ENCODE measurements at regions not wholly inside any gene's neighbourhood (a gene's known extent, or its start where the extent isn't known, plus 50 kb on each side); places are given as distances from the start of the nearest gene placed in this dataset.

GRCh38 chr5:43900974-43901373 lies 298.0 kb downstream of the NNT start:
- ChIA-PET POLR2A (no interaction called here), CTCF (no interaction called here)
- Histone ChIP-seq H3K4me3 (no peak overlapping the region), H3K9me3 (no peaks in the 10 kb centered on the region), H3K27ac (no peak overlapping the region), H3K4me1 (no peaks in the 10 kb centered on the region), H3K4me2 (no peak overlapping the region)
- FAIRE-seq (no peak), DNase-seq (ENCODE audit: low read depth in 1 of 2, low spot score in 1 of 2) (no peak), ATAC-seq (no peak)
- WGBS (ENCODE audit: missing lambda C conversion rate): 0% methylated on average over 1 of the region's 1 CpG
- TF ChIP-seq RAD21 (conservative IDR thresholded peaks at IDR 0.05 in 1 of 2, IDR thresholded peaks at IDR 0.05 in 1 of 2): no peak
- TF ChIP-seq NR3C1 (IDR thresholded peaks at IDR 0.05): no peak
- TF ChIP-seq RFX5 (IDR thresholded peaks at IDR 0.05): no peak
- TF ChIP-seq NFE2L2 (conservative IDR thresholded peaks at IDR 0.05; ENCODE audit: low read length): no peak
- TF ChIP-seq ZC3H11A (IDR thresholded peaks at IDR 0.05): no peak
- no peak for TF ChIP-seq BHLHE40 (IDR thresholded peaks at IDR 0.05; ENCODE audit: low read depth, low read length)
- no peak for TF ChIP-seq POLR2A (IDR thresholded peaks at IDR 0.05; ENCODE audit: low read length)
- no peak for TF ChIP-seq HOXB5 (CRISPR knock-in tag; IDR thresholded peaks at IDR 0.05)
- TF ChIP-seq MYC (IDR thresholded peaks at IDR 0.05; ENCODE audit: borderline replicate concordance, low read length): no peak
- TF ChIP-seq CEBPB (IDR thresholded peaks at IDR 0.05): no peak
- no peak for TF ChIP-seq HOXA7 (CRISPR knock-in tag; IDR thresholded peaks at IDR 0.05)
- TF ChIP-seq JUNB (IDR thresholded peaks at IDR 0.05): no peak
- TF ChIP-seq TP53 (CRISPR knock-in tag; IDR thresholded peaks at IDR 0.05): no peak
- TF ChIP-seq, protein P1, sequence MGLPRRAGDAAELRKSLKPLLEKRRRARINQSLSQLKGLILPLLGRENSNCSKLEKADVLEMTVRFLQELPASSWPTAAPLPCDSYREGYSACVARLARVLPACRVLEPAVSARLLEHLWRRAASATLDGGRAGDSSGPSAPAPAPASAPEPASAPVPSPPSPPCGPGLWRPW (IDR thresholded peaks at IDR 0.05): no peak
- no peak for TF ChIP-seq FOSL2 (IDR thresholded peaks at IDR 0.05)
- no peak for TF ChIP-seq FOSL2 (CRISPR knock-in tag; IDR thresholded peaks at IDR 0.05)
- no peak for TF ChIP-seq HOXB13 (CRISPR knock-in tag; IDR thresholded peaks at IDR 0.05; ENCODE audit: low read depth)
- no peak for TF ChIP-seq CHD4 (IDR thresholded peaks at IDR 0.05; ENCODE audit: borderline replicate concordance)
- no peak for TF ChIP-seq NPAS2 (CRISPR knock-in tag; IDR thresholded peaks at IDR 0.05; ENCODE audit: borderline replicate concordance)
- TF ChIP-seq, protein P2, sequence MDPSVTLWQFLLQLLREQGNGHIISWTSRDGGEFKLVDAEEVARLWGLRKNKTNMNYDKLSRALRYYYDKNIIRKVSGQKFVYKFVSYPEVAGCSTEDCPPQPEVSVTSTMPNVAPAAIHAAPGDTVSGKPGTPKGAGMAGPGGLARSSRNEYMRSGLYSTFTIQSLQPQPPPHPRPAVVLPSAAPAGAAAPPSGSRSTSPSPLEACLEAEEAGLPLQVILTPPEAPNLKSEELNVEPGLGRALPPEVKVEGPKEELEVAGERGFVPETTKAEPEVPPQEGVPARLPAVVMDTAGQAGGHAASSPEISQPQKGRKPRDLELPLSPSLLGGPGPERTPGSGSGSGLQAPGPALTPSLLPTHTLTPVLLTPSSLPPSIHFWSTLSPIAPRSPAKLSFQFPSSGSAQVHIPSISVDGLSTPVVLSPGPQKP (IDR thresholded peaks at IDR 0.05; ENCODE audit: low read depth, low read length): no peak

DNA sequence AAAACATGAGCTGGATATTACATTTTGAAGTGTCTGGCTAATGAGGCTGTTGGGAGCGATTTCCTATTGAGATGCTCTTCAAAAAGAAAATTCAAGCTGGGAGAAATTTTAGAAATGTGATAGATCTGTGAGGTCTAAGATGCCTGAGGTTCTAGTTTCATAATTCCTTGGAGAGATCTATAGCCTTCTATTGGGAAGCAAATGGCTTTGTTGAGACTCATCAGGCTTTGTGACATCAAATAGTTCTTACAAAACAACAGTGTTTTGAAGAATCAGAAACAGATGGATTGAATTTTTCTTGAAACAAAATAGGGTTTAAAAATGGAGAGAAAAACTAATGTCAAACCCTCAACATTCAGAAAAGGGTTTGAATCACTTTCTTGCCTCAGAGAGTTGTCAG lies 292.9 kb downstream of the NNT start:
- FAIRE-seq: no peak
- Histone ChIP-seq H3K27ac (no peak overlapping the region), H3K4me3 (no peak overlapping the region), H3K4me2 (no peak overlapping the region), H3K9me3 (no peaks in the 10 kb centered on the region), H3K4me1 (no peaks in the 10 kb centered on the region)
- ChIA-PET POLR2A (no interaction called here), CTCF (no interaction called here)
- no peak for DNase-seq (ENCODE audit: low read depth in 1 of 2, low spot score in 1 of 2)
- TF ChIP-seq ESRRA (IDR thresholded peaks at IDR 0.05; ENCODE audit: borderline replicate concordance, low read length) (no peak), HOXB13 (CRISPR knock-in tag; IDR thresholded peaks at IDR 0.05; ENCODE audit: low read depth) (no peak), JUN (IDR thresholded peaks at IDR 0.05) (no peak), SREBF2 (IDR thresholded peaks at IDR 0.05) (no peak), HOXA7 (CRISPR knock-in tag; IDR thresholded peaks at IDR 0.05) (no peak), ZC3H11A (IDR thresholded peaks at IDR 0.05) (no peak), HOXB5 (CRISPR knock-in tag; IDR thresholded peaks at IDR 0.05) (no peak), RNF2 (IDR thresholded peaks at IDR 0.05; ENCODE audit: borderline replicate concordance, low read depth) (no peak), MYC (IDR thresholded peaks at IDR 0.05; ENCODE audit: borderline replicate concordance, low read length) (no peak), JUNB (IDR thresholded peaks at IDR 0.05) (no peak), CHD2 (IDR thresholded peaks at IDR 0.05; ENCODE audit: low read length, partially characterized antibody) (no peak), RAD21 (conservative IDR thresholded peaks at IDR 0.05 in 1 of 2, IDR thresholded peaks at IDR 0.05 in 1 of 2) (no peak), MAFK (IDR thresholded peaks at IDR 0.05; ENCODE audit: partially characterized antibody) (no peak), CTCF (IDR thresholded peaks at IDR 0.05) (no peak), KDM1A (IDR thresholded peaks at IDR 0.05; ENCODE audit: low read depth) (no peak)
- TF ChIP-seq, protein P3, sequence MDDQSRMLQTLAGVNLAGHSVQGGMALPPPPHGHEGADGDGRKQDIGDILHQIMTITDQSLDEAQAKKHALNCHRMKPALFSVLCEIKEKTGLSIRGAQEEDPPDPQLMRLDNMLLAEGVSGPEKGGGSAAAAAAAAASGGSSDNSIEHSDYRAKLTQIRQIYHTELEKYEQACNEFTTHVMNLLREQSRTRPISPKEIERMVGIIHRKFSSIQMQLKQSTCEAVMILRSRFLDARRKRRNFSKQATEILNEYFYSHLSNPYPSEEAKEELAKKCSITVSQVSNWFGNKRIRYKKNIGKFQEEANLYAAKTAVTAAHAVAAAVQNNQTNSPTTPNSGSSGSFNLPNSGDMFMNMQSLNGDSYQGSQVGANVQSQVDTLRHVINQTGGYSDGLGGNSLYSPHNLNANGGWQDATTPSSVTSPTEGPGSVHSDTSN (IDR thresholded peaks at IDR 0.05): no peak
- TF ChIP-seq, protein P4, sequence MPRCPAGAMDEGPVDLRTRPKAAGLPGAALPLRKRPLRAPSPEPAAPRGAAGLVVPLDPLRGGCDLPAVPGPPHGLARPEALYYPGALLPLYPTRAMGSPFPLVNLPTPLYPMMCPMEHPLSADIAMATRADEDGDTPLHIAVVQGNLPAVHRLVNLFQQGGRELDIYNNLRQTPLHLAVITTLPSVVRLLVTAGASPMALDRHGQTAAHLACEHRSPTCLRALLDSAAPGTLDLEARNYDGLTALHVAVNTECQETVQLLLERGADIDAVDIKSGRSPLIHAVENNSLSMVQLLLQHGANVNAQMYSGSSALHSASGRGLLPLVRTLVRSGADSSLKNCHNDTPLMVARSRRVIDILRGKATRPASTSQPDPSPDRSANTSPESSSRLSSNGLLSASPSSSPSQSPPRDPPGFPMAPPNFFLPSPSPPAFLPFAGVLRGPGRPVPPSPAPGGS (IDR thresholded peaks at IDR 0.05): no peak
- TF ChIP-seq, protein P1 (IDR thresholded peaks at IDR 0.05): no peak
- ATAC-seq: no peak
- 2% methylated on average over 1 of the region's 1 CpG for WGBS (ENCODE audit: missing lambda C conversion rate)
